HG02943 (cell line): ENCODE measurements at regions not wholly inside any gene's neighbourhood (a gene's known extent, or its start where the extent isn't known, plus 50 kb on each side); places are given as distances from the start of the nearest gene placed in this dataset.
A peak's percentile ranks its signal among the peaks of the same experiment; 100 is the strongest.
"Not testable (repeated sequence)": the region's sequence is repeated elsewhere in the genome, so short reads cannot be mapped to it uniquely, and the experiment has no call there.

ENCODE experiments used
- ATAC-seq: cut with Tn5 transposase; IDR thresholded peaks from one replicate; pipeline ENCODE4 v1.9.1; 2021; ENCODE audit warnings: mild to moderate bottlenecking, low read depth, moderate library complexity; ENCODE audit not compliant: unreplicated experiment

- no peak for ATAC-seq
These were observed 110.6 kb upstream of the ZNF746 start for GRCh38 chr7:149608168-149608567.

DNA sequence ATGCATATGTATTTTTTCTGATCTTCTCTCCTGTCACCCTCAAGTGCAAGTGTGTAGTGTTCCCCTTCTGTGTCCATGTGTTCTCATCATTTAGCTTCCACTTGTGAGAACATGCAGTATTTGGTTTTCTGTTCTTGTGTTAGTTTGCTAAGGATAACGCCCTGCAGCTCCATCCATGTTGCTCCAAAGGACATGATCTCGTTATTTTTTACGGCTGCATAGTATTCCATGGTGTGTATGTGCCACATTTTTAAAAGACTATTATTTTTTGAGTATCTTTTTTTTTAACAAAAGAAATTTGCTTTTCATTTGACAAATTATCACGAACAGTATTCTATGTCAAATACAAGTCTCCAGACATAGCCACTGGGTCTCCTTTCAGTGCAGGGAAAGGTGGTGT lies 110.1 kb upstream of the ZNF746 start:
- no peak for ATAC-seq

DNA sequence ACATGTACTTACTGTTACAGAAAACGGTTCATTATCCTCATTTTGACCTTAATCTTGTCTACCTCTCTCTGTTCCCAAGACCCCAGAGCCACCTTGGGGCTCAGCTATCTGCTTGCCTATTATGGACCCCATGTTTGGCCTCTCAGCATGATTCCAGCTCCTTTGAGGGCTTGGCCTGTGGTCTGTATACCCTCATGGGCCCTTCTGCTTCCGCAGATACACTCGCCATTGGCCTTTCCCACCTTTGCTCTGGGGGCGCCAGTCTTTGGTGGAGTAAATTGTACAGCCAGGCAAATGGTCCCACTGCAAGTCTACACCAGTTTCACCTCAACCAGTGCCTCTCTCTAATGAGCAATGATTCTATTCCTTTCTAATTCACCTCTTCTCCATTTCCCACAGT lies 109.2 kb upstream of the ZNF746 start:
- ATAC-seq, result no peak

GRCh38 chr7:149605696-149606095 lies 108.1 kb upstream of the ZNF746 start:
- no peak for ATAC-seq

DNA sequence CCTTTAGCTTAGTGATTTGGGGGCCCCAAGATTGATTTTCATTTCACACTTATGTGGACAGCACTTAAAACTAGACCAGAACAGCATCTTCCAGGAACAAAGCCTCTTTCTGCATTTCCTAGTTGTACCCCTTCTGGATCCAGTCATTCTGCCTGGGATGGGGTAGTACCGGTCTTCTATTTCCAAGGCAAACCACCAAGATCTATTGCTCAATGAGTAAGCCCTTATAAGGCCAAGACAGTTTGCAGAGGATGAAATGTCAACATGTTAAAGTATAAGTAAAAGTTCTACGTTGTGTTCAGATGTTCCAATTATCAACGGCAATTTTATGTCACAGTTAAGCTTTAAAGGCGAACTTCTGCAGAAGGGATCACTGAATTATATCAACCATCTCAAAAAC lies 106.9 kb upstream of the ZNF746 start:
- ATAC-seq, result no peak

GRCh38 chr7:149600669-149601330 lies 103.2 kb upstream of the ZNF746 start:
- peak; percentile 94 for ATAC-seq

GRCh38 chr7:149599636-149600206 lies 102.1 kb upstream of the ZNF746 start:
- ATAC-seq, result no peak

GRCh38 chr7:149598721-149599308 lies 101.2 kb upstream of the ZNF746 start:
- ATAC-seq, result no peak

DNA sequence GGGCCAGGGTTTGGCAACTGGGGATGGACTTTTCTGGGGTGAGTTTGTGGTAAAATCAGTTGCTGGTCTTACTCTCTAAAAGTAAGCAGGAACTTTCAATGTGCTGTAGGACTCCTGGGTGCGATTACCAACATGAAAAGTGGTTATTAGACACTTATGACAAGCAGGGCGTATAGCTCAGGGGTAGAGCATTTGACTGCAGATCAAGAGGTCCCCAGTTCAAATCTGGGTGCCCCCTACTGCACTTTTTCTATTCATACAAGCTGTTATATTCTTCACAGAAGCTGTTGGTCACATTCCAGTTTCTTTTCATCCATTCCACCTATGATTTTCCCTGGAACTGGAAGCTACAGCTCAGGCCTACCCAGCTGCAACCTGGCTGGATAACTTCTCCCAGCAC lies 100.2 kb upstream of the ZNF746 start:
- not testable (repeated sequence) for ATAC-seq

GRCh38 chr7:149595541-149595940 lies 97.9 kb upstream of the ZNF746 start:
- no peak for ATAC-seq

GRCh38 chr7:149595078-149595477 lies 97.5 kb upstream of the ZNF746 start:
- no peak for ATAC-seq

GRCh38 chr7:149588930-149589329 lies 91.3 kb upstream of the ZNF746 start:
- ATAC-seq, result no peak

- ATAC-seq, result no peak
These were observed 89.3 kb upstream of the ZNF746 start for GRCh38 chr7:149586646-149587645.

- ATAC-seq, result no peak
These were observed 86.9 kb upstream of the ZNF746 start for GRCh38 chr7:149584530-149584929.

DNA sequence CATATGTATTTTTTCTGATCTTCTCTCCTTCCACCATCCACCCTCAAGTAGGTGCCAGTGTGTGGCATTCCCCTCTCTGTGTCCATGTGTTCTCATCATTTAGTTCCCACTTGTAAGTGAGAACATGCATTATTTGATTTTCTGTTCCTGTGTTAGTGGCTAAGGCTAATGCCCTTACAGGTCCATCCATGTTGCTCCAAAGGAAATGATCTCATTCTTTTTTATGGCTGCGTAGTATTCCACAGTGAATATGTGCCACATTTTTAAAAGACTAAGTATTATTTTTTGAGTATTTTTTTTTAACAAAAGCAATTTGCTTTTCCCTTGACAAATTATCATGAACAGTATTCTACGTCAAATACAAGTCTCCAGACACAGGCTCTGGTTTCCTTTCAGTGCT lies 86.4 kb upstream of the ZNF746 start:
- no peak for ATAC-seq

GRCh38 chr7:149580328-149580727 lies 82.7 kb upstream of the ZNF746 start:
- no peak for ATAC-seq

GRCh38 chr7:149579365-149579764 lies 81.8 kb upstream of the ZNF746 start:
- ATAC-seq, result not testable (repeated sequence)

DNA sequence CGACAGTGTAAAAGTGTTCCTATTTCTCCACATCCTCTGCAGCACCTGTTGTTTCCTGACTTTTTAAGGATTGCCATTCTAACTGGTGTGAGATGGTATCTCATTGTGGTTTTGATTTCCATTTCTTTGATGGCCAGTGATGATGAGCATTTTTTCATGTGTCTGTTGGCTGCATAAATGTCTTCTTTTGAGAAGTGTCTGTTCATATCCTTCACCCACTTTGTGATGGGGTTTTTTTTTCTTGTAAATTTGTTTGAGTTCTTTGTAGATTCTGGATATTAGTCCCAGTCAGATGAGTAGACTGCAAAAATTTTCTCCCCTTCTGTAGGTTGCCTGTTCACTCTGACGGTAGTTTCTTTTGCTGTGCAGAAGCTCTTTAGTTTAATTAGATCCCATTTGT lies 76.8 kb upstream of the ZNF746 start:
- not testable (repeated sequence) for ATAC-seq

GRCh38 chr7:149573519-149573918 lies 75.9 kb upstream of the ZNF746 start:
- ATAC-seq, result no peak

GRCh38 chr7:149572920-149573319 lies 75.3 kb upstream of the ZNF746 start:
- ATAC-seq, result not testable (repeated sequence)

- no peak for ATAC-seq
These were observed 73.2 kb upstream of the ZNF746 start for GRCh38 chr7:149570784-149571183.
